Keratinocyte (primary cell): ENCODE measurements at regions not wholly inside any gene's neighbourhood (a gene's known extent, or its start where the extent isn't known, plus 50 kb on each side); places are given as distances from the start of the nearest gene placed in this dataset.

Source experiments
- EZH2 ChIP-seq: IDR thresholded peaks from one replicate; pipeline ENCODE4 v1.6.1; 2012; ENCODE audit warnings: inconsistent platforms, mild to moderate bottlenecking, low read length, moderate library complexity
- TF ChIP-seq, protein P1 (sequence below), 3 experiments: IDR thresholded peaks in 1 of 3; conservative IDR thresholded peaks in 1 of 3; optimal IDR thresholded peaks in 1 of 3; 2 replicates in 2 of 3; 3 replicates in 1 of 3; pipeline versions ENCODE3 to v1.5.1; 2011; ENCODE audit warnings: low read length in 3 of 3, mild to moderate bottlenecking in 3 of 3, moderate library complexity in 2 of 3, control low read depth in 1 of 3, inconsistent platforms in 1 of 3; ENCODE audit not compliant: insufficient read depth in 2 of 3; ENCODE audit errors: extremely low read depth in 1 of 3

DNA sequence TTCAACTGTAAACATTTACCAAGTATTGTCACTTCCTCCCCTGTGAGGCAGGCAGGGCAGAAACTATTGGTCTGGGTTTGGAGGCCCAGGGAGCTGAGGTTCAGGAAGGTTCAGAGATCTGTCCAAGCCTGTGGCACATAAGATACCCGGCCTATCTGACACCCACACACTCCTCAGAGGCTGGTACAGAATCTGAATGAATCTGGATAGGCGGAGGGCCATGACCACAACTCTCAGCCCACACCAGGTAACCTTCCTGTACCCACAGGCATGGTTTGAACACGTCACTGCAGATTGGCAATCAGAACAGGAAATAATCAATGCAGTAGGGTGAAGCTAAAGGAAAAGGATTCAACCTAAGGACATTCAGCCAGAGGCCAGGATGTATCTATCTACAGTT lies 92.8 kb upstream of the TMCC3 start:
- TF ChIP-seq, protein P1, sequence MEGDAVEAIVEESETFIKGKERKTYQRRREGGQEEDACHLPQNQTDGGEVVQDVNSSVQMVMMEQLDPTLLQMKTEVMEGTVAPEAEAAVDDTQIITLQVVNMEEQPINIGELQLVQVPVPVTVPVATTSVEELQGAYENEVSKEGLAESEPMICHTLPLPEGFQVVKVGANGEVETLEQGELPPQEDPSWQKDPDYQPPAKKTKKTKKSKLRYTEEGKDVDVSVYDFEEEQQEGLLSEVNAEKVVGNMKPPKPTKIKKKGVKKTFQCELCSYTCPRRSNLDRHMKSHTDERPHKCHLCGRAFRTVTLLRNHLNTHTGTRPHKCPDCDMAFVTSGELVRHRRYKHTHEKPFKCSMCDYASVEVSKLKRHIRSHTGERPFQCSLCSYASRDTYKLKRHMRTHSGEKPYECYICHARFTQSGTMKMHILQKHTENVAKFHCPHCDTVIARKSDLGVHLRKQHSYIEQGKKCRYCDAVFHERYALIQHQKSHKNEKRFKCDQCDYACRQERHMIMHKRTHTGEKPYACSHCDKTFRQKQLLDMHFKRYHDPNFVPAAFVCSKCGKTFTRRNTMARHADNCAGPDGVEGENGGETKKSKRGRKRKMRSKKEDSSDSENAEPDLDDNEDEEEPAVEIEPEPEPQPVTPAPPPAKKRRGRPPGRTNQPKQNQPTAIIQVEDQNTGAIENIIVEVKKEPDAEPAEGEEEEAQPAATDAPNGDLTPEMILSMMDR (optimal IDR thresholded peaks at IDR 0.05 in 1 of 3, IDR thresholded peaks at IDR 0.05 in 1 of 3, conservative IDR thresholded peaks at IDR 0.05 in 1 of 3; ENCODE audit: extremely low read depth in 1 of 3, insufficient read depth in 2 of 3, low read length in 3 of 3): no peak
- no peak for TF ChIP-seq EZH2
